Testis (tissue), 2 donors: ENCODE measurements at regions not wholly inside any gene's neighbourhood (a gene's known extent, or its start where the extent isn't known, plus 50 kb on each side); places are given as distances from the start of the nearest gene placed in this dataset.

ENCODE experiments used
- DNase-seq: peaks from one replicate; pipeline ENCODE4 v3.0.0-alpha.2; 2019
- H3K27ac ChIP-seq, 2 donors: fragments of 200-600 bp; sonication (generic); one replicate each; pipeline ENCODE4 v1.5.1; 2019
- H3K27me3 ChIP-seq: fragments of 200-600 bp; sonication (generic); one replicate; pipeline ENCODE4 v1.5.1; 2019
- H3K36me3 ChIP-seq: fragments of 200-600 bp; sonication (generic); one replicate; pipeline ENCODE4 v1.5.1; 2017; ENCODE audit warnings: low read depth; ENCODE audit errors: missing control alignments
- H3K4me1 ChIP-seq: fragments of 200-600 bp; sonication (generic); one replicate; pipeline ENCODE4 v1.5.1; 2019
- H3K4me3 ChIP-seq, 2 donors: fragments of 200-600 bp; sonication (generic); one replicate each; pipeline ENCODE4 v1.5.1; 2017 to 2019
- H3K9me3 ChIP-seq: fragments of 200-600 bp; sonication (generic); one replicate; pipeline ENCODE4 v1.5.1; 2017
- CTCF ChIP-seq, 3 experiments: fragments of 450-650 bp in 2 of 3; fragments of 200-600 bp in 1 of 3; sonication (generic) in 1 of 3; IDR thresholded peaks; one replicate each; pipeline ENCODE4 v1.5.1; 2016 to 2019; ENCODE audit warnings: antibody characterized with exemption in 3 of 3, mild to moderate bottlenecking in 2 of 3, moderate library complexity in 1 of 3
- POLR2A ChIP-seq: fragments of 450-650 bp; IDR thresholded peaks from one replicate; pipeline ENCODE4 v1.6.1; 2017; ENCODE audit warnings: antibody characterized with exemption, mild to moderate bottlenecking, moderate library complexity
- WGBS, 2 donors: methylation state at CpG; one replicate each; pipeline ENCODE4 v1.1.5; 2018; 5-methylcytosine and 5-hydroxymethylcytosine counted together
- intact Hi-C: fragments of 100-400 bp; cut with DNase I; formaldehyde crosslinking; loops from one replicate; pipeline ENCODE4 v1.15.1; 2023; ENCODE audit warnings: low total_unique reads

GRCh38 chr10:10256860-10257259 lies 760.8 kb upstream of the CELF2 start:
- Histone ChIP-seq H3K4me3 (no peak overlapping the region), H3K36me3 (no peaks in the 10 kb centered on the region), H3K4me1 (no peaks in the 10 kb centered on the region), H3K27me3 (no peaks in the 10 kb centered on the region), H3K27ac (no peak overlapping the region), H3K9me3 (no peaks in the 10 kb centered on the region)
- intact Hi-C loops: no loop called here
- no peak for TF ChIP-seq POLR2A
- no peak for DNase-seq
- WGBS, 2 donors: 69 to 75% methylated on average over 3 of the region's 3 CpGs

GRCh38 chr10:10259013-10259412 lies 758.7 kb upstream of the CELF2 start:
- no peaks in the 10 kb centered on the region for H3K9me3 ChIP-seq
- H3K27me3 ChIP-seq: no peaks in the 10 kb centered on the region
- 84 to 92% methylated on average over 4 of the region's 4 CpGs for WGBS, 2 donors
- H3K27ac ChIP-seq: no peak overlapping the region
- no peaks in the 10 kb centered on the region for H3K4me1 ChIP-seq
- TF ChIP-seq POLR2A (no peak), CTCF (IDR thresholded peaks at IDR 0.05) (no peak)
- intact Hi-C loops: no loop called here
- no peak for DNase-seq
- no peak overlapping the region for H3K4me3 ChIP-seq
- H3K36me3 ChIP-seq: no peaks in the 10 kb centered on the region

GRCh38 chr10:10270126-10271050 lies 747.3 kb upstream of the CELF2 start:
- TF ChIP-seq CTCF (IDR thresholded peaks at IDR 0.05) (no peak), POLR2A (no peak)
- no peaks in the 10 kb centered on the region for H3K9me3 ChIP-seq
- no peak for DNase-seq
- intact Hi-C loops: no loop called here
- H3K36me3 ChIP-seq: no peaks in the 10 kb centered on the region
- no peak overlapping the region for H3K4me3 ChIP-seq
- WGBS, 2 donors: 51 to 52% methylated on average over 8 of the region's 8 CpGs
- H3K27me3 ChIP-seq: no peaks in the 10 kb centered on the region
- no peaks in the 10 kb centered on the region for H3K4me1 ChIP-seq
- peak overlapping the region in 1 of 2 donors; percentile 57 for H3K27ac ChIP-seq

- no peaks in the 10 kb centered on the region for H3K4me1 ChIP-seq
- WGBS, 2 donors: 88 to 95% methylated on average over 1 of the region's 1 CpG
Measured at GRCh38 chr10:10271639-10272192, 746.0 kb upstream of the CELF2 start.

More at GRCh38 chr10:10271639-10272192, 746.0 kb upstream of the CELF2 start:
- Histone ChIP-seq H3K4me3 (no peak overlapping the region), H3K27ac (no peak overlapping the region), H3K27me3 (no peaks in the 10 kb centered on the region), H3K36me3 (no peaks in the 10 kb centered on the region), H3K9me3 (no peaks in the 10 kb centered on the region)
- TF ChIP-seq CTCF (IDR thresholded peaks at IDR 0.05): no peak
- TF ChIP-seq POLR2A: no peak
- DNase-seq: no peak
- intact Hi-C loops: no loop called here
